Astrocyte (in vitro differentiated cells and primary cell): ENCODE measurements at regions not wholly inside any gene's neighbourhood (a gene's known extent, or its start where the extent isn't known, plus 50 kb on each side); places are given as distances from the start of the nearest gene placed in this dataset.

Source experiments
- EZH2 ChIP-seq: IDR thresholded peaks from 2 replicates; pipeline ENCODE4 v1.6.1; 2012; ENCODE audit warnings: mild to moderate bottlenecking, low read length, inconsistent platforms; ENCODE audit not compliant: insufficient read depth
- TF ChIP-seq, protein P1 (sequence below): IDR thresholded peaks from 2 replicates; pipeline ENCODE4 v1.5.1; 2011; ENCODE audit warnings: low read depth, mild to moderate bottlenecking, inconsistent platforms, low read length, moderate library complexity; ENCODE audit not compliant: insufficient read depth

- TF ChIP-seq, protein P1, sequence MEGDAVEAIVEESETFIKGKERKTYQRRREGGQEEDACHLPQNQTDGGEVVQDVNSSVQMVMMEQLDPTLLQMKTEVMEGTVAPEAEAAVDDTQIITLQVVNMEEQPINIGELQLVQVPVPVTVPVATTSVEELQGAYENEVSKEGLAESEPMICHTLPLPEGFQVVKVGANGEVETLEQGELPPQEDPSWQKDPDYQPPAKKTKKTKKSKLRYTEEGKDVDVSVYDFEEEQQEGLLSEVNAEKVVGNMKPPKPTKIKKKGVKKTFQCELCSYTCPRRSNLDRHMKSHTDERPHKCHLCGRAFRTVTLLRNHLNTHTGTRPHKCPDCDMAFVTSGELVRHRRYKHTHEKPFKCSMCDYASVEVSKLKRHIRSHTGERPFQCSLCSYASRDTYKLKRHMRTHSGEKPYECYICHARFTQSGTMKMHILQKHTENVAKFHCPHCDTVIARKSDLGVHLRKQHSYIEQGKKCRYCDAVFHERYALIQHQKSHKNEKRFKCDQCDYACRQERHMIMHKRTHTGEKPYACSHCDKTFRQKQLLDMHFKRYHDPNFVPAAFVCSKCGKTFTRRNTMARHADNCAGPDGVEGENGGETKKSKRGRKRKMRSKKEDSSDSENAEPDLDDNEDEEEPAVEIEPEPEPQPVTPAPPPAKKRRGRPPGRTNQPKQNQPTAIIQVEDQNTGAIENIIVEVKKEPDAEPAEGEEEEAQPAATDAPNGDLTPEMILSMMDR: no peak
- TF ChIP-seq EZH2: no peak
Measured at GRCh38 chr3:81911221-81911620, 149.8 kb upstream of the GBE1 start.
